HG03558 (cell line): ENCODE measurements at regions not wholly inside any gene's neighbourhood (a gene's known extent, or its start where the extent isn't known, plus 50 kb on each side); places are given as distances from the start of the nearest gene placed in this dataset.
"Not testable (repeated sequence)": the region's sequence is repeated elsewhere in the genome, so short reads cannot be mapped to it uniquely, and the experiment has no call there.

Source experiments
- ATAC-seq: cut with Tn5 transposase; IDR thresholded peaks from one replicate; pipeline ENCODE4 v1.9.1; 2021; ENCODE audit warnings: moderate number of reproducible peaks; ENCODE audit not compliant: unreplicated experiment; ENCODE audit errors: extremely low read depth

DNA sequence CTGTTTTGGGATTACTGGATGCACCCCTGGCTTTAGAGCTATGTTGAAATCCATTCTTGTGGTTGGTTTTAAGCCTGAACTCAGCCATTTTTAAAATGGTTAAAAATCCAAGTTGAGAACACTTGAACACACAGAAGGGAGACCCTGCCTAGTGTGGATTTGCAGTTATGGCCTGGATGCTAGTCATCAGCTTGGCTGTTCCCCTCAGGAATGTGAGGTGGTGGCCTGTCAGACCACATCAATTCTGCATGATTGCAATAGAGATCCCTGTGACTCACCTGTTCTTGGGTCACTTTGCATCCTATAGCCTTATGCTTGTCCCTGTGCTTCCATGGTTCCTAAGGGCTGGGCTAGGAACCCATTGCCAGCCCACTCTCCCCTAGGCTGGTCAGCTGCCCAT, 454.1 kb downstream of the ATP23 start:
- ATAC-seq: no peak

DNA sequence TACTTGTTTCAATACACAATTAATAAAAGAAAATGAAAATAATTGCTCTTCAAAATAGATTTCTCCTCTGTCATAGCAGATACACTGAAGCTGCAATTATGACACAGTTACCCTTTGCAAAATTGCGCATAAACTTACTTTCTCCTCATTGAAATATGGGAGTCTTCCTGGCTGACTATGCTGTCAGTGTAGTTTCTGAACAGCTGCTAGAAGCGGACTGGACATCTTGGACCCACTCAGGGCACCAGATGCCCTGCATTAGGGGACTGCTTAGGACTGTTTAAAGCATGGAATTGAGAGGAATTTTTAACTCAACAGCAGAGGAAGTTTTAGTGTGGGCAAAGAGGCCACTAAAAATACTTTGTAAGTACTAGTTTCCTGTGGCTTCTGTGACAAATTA, 454.9 kb downstream of the ATP23 start:
- no peak for ATAC-seq

DNA sequence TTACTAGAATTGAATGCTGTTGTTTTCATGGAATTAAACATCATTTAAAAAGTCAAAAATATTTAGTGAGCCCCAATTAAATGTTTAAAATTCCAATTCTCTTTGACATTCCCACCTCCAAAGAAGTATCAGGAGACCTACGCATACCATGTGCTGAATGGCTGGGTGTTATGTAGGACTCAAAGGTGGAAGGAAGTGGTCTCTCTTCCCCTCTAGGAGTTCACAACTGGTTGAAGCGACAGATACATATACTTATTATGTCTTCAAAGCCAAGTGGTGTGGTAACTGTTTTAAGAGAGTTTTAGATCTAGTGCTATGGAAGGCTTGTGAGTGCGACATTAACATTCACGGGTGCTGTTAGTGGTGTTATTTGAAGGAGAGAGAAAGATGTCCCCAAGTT, 464.0 kb downstream of the ATP23 start:
- ATAC-seq: no peak

DNA sequence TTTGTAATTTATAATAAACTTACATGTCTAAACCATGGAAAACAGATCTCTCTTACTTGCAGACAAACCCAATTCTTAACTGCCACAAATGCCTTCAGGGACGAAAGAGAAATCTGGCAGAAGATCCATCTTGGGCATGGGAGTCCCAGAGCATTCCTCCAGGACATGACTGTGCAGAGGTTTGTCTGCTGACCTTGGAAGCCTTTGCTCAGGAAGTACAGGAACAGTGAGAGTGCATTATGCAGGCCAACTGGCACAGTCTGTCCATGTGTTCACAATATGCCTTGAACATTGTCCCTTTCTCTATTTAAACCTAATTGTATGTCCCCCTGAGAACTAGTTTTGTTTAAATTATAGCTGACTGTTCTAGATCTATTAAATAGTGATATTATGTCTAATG, 467.1 kb downstream of the ATP23 start:
- no peak for ATAC-seq

DNA sequence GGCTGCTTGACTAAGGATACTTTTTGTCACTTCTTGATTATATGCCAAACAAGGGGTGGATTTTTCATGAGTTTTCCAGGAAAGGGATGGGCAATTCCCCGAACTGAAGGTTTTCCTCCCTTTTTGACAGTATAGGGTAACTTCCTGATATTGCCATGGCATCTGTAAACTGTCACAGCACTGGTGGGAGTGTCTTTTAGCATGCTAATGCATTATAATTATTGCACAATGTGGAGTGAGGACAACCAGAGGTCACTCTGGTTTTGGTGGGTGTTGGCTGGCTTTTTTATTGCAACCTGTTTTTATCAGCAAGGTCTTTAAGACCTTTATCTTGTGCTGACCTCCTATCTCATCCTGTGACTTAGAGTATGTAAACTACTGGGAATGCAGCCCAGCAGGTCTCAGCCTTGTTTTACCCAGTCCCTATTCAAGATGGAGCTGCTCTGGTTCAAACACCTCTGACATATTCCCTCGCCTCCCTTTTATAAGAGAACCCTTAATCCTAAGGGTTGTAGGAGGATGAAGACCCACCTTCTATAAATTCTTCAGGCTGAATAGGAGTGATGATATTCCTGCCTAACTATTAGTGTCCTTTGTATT, 471.2 kb downstream of the ATP23 start:
- ATAC-seq: no peak

DNA sequence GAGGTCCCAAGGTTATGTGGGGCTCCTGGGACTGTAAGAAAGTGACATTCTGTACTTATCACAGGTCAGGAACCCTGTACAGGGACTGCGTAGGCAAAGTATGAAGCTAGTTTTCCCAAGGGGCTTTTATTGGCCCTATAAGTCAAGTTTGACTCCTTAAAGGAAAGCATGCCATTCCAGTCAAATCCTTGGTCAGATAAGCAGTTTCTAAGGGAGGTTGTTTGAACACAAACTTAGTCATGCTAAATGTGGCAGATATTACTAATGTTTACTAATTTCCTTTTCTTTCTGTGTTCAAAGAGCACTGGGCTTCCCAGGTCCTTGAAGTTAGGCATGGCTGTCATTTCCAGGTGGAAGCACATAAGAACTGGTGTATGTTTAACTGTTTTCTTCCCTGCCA, 472.4 kb downstream of the ATP23 start:
- ATAC-seq: no peak

DNA sequence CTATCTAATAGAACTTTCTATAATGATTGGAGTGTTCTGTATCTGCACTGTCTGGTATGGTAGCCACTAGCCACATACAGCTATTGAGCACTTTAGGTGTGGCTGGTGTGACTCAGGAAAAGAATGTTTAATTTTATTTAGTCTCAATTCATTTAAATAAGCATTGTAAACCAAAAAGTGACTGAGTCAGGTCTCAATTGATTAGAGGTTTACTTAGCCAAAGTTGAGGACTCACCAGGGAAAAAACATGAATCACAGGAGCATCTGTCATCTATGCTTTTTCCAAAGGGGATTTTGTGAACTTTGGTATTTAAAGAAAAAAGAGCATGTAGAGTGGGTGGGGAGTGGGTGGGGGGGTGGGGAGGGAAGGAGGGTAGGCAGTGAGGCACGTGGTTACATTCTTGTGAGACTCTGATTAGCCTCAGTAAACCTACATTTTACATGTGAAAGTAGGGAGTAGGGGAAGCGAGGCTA, 473.1 kb downstream of the ATP23 start:
- no peak for ATAC-seq

DNA sequence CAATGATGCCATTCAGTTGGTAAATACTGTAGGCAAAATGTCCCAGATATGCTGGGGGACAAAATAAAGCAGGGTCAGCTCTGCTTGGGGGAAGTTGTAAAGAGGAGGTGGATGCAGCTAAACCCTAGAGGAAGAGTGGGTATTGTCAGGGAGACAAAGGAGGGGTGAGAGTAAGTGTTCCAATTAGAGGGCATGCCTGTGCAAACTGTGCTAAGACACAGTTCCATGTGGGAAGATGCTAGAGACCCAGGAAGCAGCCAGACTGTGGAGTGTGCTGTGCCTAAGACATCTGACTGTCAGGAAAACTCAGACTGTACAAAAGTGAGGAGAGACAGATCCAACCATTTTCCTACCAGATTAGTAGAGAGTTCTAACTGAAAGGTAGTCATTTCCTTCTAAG, 474.3 kb downstream of the ATP23 start:
- no peak for ATAC-seq

DNA sequence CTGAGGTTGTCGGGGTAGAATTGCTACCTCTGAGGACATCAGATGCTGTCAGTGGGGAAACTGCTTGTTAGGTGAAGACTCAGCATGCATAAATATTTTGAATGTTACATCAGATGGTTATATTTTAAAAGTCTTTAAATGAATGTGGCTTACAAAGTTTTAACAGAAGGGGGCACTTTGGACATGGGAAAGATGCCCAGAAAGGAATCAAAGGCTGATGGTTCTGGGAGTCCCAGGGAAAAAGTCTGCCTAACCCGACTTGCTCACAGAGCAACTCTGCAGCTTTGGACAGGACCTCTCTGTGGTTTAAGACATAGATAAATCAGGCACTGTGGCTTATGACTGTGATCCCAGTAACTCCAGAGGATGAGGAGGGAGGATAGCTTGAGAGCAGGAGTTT, 474.9 kb downstream of the ATP23 start:
- ATAC-seq: no peak

DNA sequence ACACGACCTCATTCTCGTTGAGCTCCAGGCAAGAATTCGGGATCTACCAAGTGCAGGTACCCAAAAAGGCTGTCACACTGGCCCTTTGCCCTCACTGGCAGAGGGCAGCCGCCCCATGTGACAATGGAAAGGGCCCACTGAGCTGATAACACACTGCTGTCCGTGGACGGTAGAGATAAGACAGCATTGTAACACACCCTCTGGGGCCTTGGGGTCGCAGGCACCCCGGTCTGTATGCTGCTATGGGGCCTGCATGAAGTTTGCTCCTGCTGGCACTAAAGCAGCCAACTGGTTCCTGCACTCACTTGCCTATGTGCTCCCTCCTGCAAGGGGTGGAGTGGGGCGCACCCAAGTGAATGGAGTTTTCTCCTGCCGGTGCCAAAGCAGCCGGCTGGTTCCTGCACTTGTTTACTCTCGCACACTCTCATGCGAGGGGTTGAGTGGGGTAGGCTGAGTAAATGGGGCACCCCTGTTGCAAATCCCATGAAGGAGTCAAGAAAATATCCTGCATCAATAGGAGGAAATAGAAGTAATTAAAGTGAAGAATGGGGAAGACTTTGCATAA, 477.9 kb downstream of the ATP23 start:
- ATAC-seq: no peak

DNA sequence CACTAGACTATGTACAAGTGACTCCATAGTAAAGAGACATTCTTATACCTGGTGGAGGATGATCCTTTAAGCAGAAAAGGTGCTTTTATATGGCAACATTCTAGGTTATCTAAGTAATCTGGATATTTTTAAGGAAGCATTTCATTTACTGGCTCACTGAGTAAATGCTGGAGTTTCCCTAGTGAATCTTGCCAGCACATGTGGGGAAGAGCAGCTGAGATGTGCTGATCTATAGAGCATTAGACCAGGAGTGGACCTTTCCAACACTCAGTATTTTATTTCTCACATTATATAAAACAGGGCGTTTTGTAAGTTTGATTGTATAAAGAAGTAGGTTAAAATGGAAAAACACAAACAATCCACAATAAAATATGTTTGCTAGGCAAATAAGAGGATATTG, 478.5 kb downstream of the ATP23 start:
- ATAC-seq: no peak

DNA sequence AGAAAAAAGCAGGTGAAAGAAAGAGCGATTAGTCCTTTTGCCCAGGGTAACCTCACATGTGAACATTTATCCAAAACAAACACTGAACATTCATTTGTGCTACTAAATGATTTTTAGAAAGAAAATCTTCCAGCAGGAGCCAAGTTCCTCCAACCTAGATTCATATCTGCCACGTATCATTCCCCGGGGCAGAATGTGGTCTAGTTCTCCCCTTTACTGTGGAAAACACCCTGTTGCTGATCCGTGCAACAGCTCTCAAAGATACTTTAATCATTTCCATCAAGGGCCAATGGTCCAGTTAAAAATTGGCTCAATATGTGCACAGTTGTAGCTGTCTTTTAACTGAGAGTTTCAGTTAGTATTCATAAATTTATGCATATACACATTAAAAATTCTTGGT, 479.1 kb downstream of the ATP23 start:
- ATAC-seq: no peak

DNA sequence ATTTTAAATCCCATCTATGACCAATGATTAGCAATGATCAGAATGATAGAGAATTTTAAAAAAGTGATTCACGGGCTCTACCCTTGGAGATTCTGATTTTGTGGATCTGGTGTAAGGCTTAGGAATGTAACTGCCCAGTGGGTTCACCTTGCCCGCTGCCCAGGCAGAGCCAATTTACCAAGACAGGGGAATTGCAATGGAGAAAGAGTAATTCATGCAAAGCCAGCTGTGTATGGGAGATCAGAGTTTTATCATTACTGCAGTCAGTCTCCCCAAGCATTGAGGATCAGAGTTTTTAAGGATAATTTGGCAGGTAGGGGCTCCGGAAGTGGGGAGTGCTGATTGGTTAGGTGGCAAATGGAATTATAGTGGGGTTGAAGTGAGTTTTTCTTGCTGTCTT, 480.6 kb downstream of the ATP23 start:
- no peak for ATAC-seq

DNA sequence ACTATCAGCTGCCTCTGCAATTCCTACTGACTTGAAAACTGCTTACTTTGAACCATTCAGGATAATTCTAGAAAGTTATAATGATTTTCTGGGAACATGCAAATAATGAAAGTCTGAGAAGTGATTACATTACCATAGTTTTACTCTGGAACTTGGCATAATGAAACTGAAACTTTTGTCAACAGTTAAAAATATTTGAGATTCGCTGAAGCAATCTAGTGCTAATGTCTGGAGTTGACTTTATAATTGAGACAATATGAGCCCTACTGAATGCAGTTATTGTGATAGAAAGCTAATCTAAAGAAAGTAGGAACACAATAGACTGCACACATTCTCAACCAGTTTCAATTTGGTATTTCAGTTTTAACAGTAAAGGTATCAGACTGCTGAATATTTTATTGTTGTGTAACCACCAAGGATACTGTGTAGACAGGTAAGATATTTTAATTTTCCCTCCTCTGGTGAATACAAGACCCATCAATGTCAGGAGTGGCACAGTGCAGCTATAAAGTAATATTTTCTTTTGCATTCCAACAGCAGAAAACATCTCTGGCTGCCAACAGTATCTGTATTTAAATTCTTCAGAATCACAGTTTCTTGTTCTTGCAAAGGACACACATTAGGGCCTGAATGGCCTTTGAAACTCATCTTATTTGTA, 483.5 kb downstream of the ATP23 start:
- peak; percentile 6 for ATAC-seq

DNA sequence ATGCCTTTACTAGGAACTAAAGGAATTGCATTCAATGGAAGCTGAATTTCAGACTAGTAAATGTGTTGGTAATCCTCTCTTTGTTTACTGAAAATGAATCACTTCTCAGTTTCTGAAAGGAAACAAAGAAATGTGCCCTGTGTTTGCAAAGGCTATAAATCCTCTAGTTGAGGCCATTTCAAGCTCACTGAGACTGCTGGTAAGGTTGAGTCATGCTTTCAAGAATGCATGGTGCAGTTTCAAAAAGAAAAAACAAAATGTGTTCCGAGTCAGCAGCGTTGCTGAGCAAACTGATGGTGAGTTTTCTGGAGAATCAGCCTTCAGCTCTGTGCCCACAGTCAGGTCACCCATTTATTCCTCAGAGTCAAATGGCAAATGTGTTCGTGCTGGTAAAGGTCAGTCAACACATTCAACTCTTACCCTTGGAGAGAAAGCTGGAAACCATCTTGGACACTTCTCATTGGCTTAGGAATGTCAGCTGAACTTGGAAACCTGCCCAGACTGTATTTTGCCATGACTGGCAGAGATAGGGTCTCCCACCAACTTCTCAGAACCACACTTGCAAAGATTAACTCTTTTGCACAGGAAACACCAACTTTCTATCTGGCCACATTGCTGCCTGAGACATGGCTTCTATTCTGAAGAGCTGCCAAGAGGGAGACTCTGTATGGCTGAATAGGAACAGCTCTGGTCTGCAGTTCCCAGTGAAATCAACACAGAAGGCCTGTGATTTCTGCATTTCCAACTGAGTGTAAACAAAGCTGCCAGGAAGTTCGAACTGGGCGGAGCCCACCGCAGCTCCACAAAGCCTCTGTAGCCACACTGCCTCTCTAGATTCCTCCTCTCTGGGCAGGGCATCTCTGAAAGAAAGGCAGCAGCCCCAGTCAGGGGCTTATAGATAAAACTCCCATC, 484.4 kb downstream of the ATP23 start:
- ATAC-seq: peak; percentile 86

DNA sequence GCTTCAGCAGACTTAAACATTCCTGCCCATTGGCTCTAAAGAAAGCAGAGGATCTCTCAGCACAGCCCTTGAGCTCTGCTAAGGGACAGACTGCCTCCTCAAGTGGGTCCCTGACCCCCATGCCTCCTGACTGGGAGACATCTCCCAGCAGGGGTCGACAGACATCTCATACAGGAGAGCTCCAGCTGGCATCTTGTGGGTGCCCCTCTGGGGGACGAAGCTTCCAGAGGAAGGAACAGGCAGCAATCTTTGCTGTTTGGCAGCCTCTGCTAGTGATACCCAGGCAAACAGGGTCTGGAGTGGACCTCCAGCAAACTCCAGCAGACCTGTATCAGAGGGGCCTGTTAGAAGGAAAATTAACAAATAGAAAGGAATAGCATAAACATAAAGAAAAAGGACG, 485.1 kb downstream of the ATP23 start:
- ATAC-seq: not testable (repeated sequence)

DNA sequence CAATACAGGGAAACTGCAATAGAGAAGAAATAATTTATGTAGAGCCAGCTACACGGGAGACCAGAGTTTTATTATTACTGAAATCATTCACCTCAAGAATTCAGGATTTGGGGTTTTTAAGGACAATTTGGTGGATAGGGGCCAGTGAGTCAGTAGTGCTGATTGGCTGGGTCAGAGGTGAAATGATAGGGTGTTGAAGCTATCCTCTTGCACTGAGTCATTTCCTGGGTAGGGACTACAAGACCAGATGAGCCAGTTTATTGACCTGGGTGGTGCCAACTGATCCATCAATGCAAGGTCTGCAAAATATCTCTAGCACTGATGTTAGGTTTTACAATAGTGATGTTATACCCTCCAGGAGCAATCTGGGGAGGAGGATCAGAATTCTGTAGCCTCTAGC, 486.3 kb downstream of the LRIG3 start:
- no peak for ATAC-seq

DNA sequence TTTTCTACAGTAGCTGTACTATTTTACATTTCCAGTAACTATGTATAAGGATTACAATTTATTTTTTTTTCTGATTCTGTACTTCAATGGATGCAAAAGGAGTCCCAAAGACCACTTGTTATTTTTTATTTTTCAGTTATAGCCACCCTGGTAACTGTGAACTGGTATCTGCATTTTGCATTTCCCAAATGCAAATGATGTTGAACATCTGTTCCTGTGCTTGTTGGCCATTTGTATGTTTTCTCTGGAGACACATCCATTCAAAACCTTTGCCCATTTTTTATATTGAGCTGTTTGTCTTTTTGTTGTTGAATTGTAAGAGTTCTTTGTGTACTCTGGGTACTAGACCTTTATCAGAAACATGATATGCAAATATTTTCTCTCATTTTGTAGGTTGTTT, 485.6 kb downstream of the LRIG3 start:
- no peak for ATAC-seq

DNA sequence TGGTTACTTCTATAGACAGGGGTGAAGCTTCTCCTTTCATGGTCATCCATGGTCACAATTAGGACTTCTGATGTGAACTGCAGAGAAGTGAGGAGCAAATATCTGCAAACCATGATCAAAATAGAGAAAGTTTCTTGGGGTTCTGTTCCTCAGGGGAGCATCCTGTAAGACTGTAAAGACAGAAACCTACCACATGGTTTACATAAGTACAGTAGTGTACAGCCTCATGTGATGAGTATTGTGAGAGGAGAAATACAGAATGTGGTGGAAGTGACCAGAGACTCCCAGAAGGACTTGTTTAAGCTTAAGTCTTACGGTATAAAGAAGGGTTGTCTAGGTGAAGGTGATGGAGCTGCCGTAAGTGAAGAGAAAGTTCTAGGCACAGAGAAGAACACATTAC, 484.7 kb downstream of the LRIG3 start:
- ATAC-seq: no peak

DNA sequence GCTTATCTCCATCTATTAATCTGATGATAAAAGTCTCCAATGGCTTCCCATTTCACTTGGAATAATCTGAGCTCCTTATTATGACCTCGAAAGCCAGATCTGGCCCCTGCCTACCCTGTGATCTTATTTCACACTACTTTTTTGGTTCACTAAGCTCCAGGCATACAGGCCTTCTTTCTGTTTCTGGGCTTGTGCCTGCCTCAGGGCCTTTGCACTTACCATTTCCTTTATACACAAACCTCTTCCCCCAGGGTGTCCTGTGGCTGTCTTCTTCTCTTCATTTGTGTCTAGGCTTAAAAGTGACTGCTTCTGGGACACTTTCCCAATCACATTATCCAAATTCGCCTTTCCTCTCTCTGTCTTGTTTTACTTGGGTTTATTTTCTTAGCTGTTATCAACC, 478.8 kb downstream of the LRIG3 start:
- no peak for ATAC-seq
